ENCODE measurements at regions not wholly inside any gene's neighbourhood (a gene's known extent, or its start where the extent isn't known, plus 50 kb on each side); places are given as distances from the start of the nearest gene placed in this dataset.

DNA sequence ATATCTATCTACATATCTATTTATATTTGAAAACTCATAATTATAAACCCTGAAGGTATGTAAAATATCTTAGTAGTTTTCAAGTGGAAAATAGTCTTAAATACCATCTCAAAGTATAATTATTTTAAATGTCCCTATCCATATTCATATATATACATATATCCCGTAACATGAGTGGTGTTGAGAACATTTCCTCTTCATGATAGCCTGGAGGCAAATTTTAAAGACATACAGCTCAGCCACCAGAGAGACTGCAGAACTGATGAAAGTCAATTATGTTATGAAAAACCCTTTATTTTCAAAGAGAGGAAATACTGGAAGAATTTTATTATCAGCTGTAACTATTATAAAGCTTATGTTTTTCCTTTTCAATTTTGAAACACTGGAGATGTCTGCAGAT is 1806.7 kb upstream of the PCDH7 start:
- TF ChIP-seq, protein P1, sequence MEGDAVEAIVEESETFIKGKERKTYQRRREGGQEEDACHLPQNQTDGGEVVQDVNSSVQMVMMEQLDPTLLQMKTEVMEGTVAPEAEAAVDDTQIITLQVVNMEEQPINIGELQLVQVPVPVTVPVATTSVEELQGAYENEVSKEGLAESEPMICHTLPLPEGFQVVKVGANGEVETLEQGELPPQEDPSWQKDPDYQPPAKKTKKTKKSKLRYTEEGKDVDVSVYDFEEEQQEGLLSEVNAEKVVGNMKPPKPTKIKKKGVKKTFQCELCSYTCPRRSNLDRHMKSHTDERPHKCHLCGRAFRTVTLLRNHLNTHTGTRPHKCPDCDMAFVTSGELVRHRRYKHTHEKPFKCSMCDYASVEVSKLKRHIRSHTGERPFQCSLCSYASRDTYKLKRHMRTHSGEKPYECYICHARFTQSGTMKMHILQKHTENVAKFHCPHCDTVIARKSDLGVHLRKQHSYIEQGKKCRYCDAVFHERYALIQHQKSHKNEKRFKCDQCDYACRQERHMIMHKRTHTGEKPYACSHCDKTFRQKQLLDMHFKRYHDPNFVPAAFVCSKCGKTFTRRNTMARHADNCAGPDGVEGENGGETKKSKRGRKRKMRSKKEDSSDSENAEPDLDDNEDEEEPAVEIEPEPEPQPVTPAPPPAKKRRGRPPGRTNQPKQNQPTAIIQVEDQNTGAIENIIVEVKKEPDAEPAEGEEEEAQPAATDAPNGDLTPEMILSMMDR (IDR thresholded peaks at IDR 0.05) = no peak
- TF ChIP-seq POLR2AphosphoS5 (IDR thresholded peaks at IDR 0.05) = no peak
